Fibroblast of skin of right biceps (primary cell): ENCODE measurements at regions not wholly inside any gene's neighbourhood (a gene's known extent, or its start where the extent isn't known, plus 50 kb on each side); places are given as distances from the start of the nearest gene placed in this dataset.
A peak's percentile ranks its signal among the peaks of the same experiment; 100 is the strongest.

Experiments
- DNase-seq: peaks from one replicate; pipeline ENCODE4 v3.0.0-alpha.2; 2013

- DNase-seq, result no peak
These were observed 319.4 kb upstream of the NR2F2 start for GRCh38 chr15:96011136-96011535.

- DNase-seq, result no peak
These were observed 315.6 kb upstream of the NR2F2 start for GRCh38 chr15:96014939-96015338.

GRCh38 chr15:96019114-96019513 lies 311.4 kb upstream of the NR2F2 start:
- DNase-seq, result no peak

- DNase-seq, result no peak
These were observed 310.4 kb upstream of the NR2F2 start for GRCh38 chr15:96020133-96020532.

- DNase-seq, result no peak
These were observed 309.7 kb upstream of the NR2F2 start for GRCh38 chr15:96020797-96021196.

GRCh38 chr15:96023081-96023480 lies 307.4 kb upstream of the NR2F2 start:
- DNase-seq, result no peak

GRCh38 chr15:96027501-96027900 lies 303.0 kb upstream of the NR2F2 start:
- no peak for DNase-seq

- no peak for DNase-seq
These were observed 301.9 kb upstream of the NR2F2 start for GRCh38 chr15:96028620-96029019.

GRCh38 chr15:96029172-96029571 lies 301.3 kb upstream of the NR2F2 start:
- no peak for DNase-seq

GRCh38 chr15:96031426-96032110 lies 298.9 kb upstream of the NR2F2 start:
- DNase-seq, result no peak

- no peak for DNase-seq
These were observed 295.4 kb upstream of the NR2F2 start for GRCh38 chr15:96035091-96035490.

GRCh38 chr15:96035635-96036034 lies 294.9 kb upstream of the NR2F2 start:
- no peak for DNase-seq

- DNase-seq, result peak; percentile 34
These were observed 292.9 kb upstream of the NR2F2 start for GRCh38 chr15:96037584-96037983.

GRCh38 chr15:96038131-96038530 lies 292.4 kb upstream of the NR2F2 start:
- DNase-seq, result no peak

GRCh38 chr15:96038650-96039049 lies 291.9 kb upstream of the NR2F2 start:
- peak; percentile 19 for DNase-seq

GRCh38 chr15:96041982-96042733 lies 288.3 kb upstream of the NR2F2 start:
- DNase-seq, result no peak

- no peak for DNase-seq
These were observed 287.7 kb upstream of the NR2F2 start for GRCh38 chr15:96042734-96043224.

- DNase-seq, result no peak
These were observed 286.8 kb upstream of the NR2F2 start for GRCh38 chr15:96043591-96044171.

GRCh38 chr15:96046620-96047240 lies 283.8 kb upstream of the NR2F2 start:
- peak; percentile 50 for DNase-seq

GRCh38 chr15:96047255-96047931 lies 283.1 kb upstream of the NR2F2 start:
- DNase-seq, result peak; percentile 97

GRCh38 chr15:96049323-96049722 lies 281.2 kb upstream of the NR2F2 start:
- DNase-seq, result no peak

GRCh38 chr15:96049766-96050165 lies 280.7 kb upstream of the NR2F2 start:
- no peak for DNase-seq

GRCh38 chr15:96051598-96051997 lies 278.9 kb upstream of the NR2F2 start:
- no peak for DNase-seq
